ENCODE measurements at regions not wholly inside any gene's neighbourhood (a gene's known extent, or its start where the extent isn't known, plus 50 kb on each side); places are given as distances from the start of the nearest gene placed in this dataset.

DNA sequence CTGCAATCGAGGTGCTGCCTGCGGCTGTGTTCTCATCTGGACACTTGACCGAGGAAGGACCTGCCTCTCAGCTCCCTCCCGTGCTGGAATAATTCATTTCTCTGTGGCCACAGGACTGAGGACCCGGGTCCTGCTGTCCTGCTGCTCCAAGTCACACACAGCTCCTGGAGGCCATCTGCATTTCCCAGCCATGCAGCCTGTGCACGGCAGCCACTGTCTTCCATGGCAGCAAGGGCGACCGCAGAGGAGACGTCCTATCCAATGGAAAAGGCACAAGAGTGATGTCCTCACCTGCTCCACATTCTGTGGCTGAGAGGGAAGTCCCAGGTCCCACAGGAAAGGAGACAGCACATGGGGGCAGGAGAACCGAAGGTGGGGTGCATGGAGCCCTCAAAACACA is 495.8 kb downstream of the BRD1 start:
- no peak for DNase-seq
- no peaks in the 10 kb centered on the region for H4K20me1 ChIP-seq (ENCODE audit: insufficient read depth, low read length)
- no peaks in the 10 kb centered on the region for H3F3A ChIP-seq (ENCODE audit: insufficient read depth, low read length)
- no peak overlapping the region for H2AFZ ChIP-seq (ENCODE audit: low read length)
- no peak overlapping the region for H3K4me2 ChIP-seq (ENCODE audit: low read depth, low read length)
- H3K9me2 ChIP-seq (replicated peaks; ENCODE audit: insufficient read depth, low read length): no peaks in the 10 kb centered on the region
- H3K36me3 ChIP-seq (replicated peaks; ENCODE audit: insufficient read depth, low read length): no peaks in the 10 kb centered on the region
- H3K79me2 ChIP-seq (ENCODE audit: low read length): no peaks in the 10 kb centered on the region
- H3K9me3 ChIP-seq (replicated peaks; ENCODE audit: insufficient read depth, low read length): no peaks in the 10 kb centered on the region; the same call in 1 of the 2 replicates
- peaks cover 35% of the 10 kb centered on the region for H3K27me3 ChIP-seq (replicated peaks; ENCODE audit: insufficient read depth, low read length)
- H3K4me3 ChIP-seq (ENCODE audit: low read length): no peak overlapping the region
- no peak overlapping the region for H3K9ac ChIP-seq (ENCODE audit: low read length)
- no peaks in the 10 kb centered on the region for H3K4me1 ChIP-seq (ENCODE audit: low read length)
- TF ChIP-seq EZH2phosphoT487 (IDR thresholded peaks at IDR 0.05; ENCODE audit: low read length): no peak
- no peak for TF ChIP-seq EZH2 (optimal IDR thresholded peaks at IDR 0.05; ENCODE audit: low read depth, low read length)
- TF ChIP-seq, protein P1, sequence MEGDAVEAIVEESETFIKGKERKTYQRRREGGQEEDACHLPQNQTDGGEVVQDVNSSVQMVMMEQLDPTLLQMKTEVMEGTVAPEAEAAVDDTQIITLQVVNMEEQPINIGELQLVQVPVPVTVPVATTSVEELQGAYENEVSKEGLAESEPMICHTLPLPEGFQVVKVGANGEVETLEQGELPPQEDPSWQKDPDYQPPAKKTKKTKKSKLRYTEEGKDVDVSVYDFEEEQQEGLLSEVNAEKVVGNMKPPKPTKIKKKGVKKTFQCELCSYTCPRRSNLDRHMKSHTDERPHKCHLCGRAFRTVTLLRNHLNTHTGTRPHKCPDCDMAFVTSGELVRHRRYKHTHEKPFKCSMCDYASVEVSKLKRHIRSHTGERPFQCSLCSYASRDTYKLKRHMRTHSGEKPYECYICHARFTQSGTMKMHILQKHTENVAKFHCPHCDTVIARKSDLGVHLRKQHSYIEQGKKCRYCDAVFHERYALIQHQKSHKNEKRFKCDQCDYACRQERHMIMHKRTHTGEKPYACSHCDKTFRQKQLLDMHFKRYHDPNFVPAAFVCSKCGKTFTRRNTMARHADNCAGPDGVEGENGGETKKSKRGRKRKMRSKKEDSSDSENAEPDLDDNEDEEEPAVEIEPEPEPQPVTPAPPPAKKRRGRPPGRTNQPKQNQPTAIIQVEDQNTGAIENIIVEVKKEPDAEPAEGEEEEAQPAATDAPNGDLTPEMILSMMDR (IDR thresholded peaks at IDR 0.05; ENCODE audit: low read length): no peak
- H3K27ac ChIP-seq (ENCODE audit: low read length): no peak overlapping the region

DNA sequence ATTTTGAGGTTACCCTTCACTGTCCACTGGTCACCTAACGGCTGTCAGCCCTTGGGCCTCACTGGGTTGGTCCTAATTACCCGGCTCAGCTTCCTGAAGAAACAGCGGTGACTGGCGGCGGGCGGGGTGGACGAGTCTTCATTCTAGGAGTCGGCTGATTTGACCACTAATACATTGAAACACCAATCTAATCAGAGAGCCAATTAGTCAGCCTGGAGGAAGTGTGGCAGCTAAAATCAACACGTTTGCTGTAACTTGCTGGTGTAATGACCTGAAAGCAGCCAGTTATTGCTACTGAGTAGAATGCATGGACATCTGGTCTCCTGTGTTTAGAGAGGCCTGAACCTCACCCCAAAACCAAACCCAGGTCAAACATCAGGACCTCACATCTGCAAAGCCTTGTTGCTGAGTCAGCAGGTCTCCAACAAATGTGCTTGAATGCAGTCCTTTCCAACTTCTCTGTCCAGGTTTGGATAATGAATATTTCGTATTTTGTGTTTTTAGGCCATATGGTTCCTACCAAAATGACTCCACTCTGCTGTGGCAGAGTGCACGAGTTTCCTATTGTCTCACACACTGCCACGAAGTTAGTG is 496.4 kb downstream of the BRD1 start:
- Histone ChIP-seq H3K9me2 (replicated peaks; ENCODE audit: insufficient read depth, low read length) (no peaks in the 10 kb centered on the region), H3K4me2 (ENCODE audit: low read depth, low read length) (no peak overlapping the region)
- TF ChIP-seq EZH2 (optimal IDR thresholded peaks at IDR 0.05; ENCODE audit: low read depth, low read length): no peak
- TF ChIP-seq, protein P1 (IDR thresholded peaks at IDR 0.05; ENCODE audit: low read length): no peak
- no peak for TF ChIP-seq EZH2phosphoT487 (IDR thresholded peaks at IDR 0.05; ENCODE audit: low read length)

DNA sequence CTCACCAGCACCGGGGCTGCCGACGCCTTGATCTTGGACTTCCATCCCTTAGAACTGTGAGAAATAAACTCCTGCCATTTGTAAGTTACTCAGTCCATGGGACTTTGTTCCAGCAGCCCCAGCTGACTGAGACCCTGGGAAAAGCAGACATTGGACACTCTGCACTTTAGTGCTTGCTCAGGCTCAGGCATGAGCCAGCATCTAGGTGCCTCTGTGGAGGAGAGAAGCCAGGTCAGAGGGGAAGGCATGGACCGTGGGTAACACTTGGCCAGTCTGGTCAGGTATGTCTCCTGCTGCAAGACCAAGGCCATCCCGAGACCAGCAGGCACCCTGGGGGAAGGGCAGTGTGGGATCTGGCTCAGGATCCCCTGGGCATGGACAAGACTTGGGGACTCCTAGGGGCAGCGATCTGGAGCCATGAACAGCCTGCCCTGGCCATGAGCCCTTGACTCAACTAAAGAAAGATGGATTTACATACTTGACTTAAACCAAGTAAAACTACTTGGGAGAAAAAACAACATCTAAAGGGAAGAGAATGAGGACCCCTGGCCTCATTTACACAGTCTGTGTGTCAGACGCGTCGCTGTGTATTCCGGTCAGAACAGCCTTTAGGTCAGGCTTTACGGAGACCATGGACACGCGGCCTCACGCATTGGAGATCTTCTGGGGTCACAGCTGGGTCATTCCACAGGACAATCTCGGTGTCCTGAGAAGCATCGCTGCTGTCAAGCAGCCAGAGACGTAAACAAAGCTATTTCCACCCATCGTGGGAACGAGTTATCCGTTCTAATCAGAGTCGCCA is 497.1 kb downstream of the BRD1 start:
- peaks cover 44% of the 10 kb centered on the region for H3K27me3 ChIP-seq (replicated peaks; ENCODE audit: insufficient read depth, low read length)
- H3K4me2 ChIP-seq (ENCODE audit: low read depth, low read length): no peak overlapping the region
- no peak overlapping the region for H3K4me3 ChIP-seq (ENCODE audit: low read length)
- H4K20me1 ChIP-seq (ENCODE audit: insufficient read depth, low read length): no peaks in the 10 kb centered on the region
- H3K79me2 ChIP-seq (ENCODE audit: low read length): no peaks in the 10 kb centered on the region
- no peaks in the 10 kb centered on the region for H3K36me3 ChIP-seq (replicated peaks; ENCODE audit: insufficient read depth, low read length)
- DNase-seq: no peak
- no peak overlapping the region for H3K9ac ChIP-seq (ENCODE audit: low read length)
- no peaks in the 10 kb centered on the region for H3K4me1 ChIP-seq (ENCODE audit: low read length)
- H3K9me3 ChIP-seq (replicated peaks; ENCODE audit: insufficient read depth, low read length): no peaks in the 10 kb centered on the region; the same call in 1 of the 2 replicates
- no peak overlapping the region for H3K27ac ChIP-seq (ENCODE audit: low read length)
- H3F3A ChIP-seq (ENCODE audit: insufficient read depth, low read length): no peaks in the 10 kb centered on the region
- TF ChIP-seq, protein P1 (IDR thresholded peaks at IDR 0.05; ENCODE audit: low read length): no peak
- TF ChIP-seq EZH2phosphoT487 (IDR thresholded peaks at IDR 0.05; ENCODE audit: low read length) (no peak), EZH2 (optimal IDR thresholded peaks at IDR 0.05; ENCODE audit: low read depth, low read length) (no peak)
- H2AFZ ChIP-seq (ENCODE audit: low read length): no peak overlapping the region
- H3K9me2 ChIP-seq (replicated peaks; ENCODE audit: insufficient read depth, low read length): no peaks in the 10 kb centered on the region

More for the DNA sequence above, 496.4 kb downstream of the BRD1 start:
- no peaks in the 10 kb centered on the region; the same call in 1 of the 2 replicates for H3K9me3 ChIP-seq (replicated peaks; ENCODE audit: insufficient read depth, low read length)
- H3K4me1 ChIP-seq (ENCODE audit: low read length): no peaks in the 10 kb centered on the region
- no peaks in the 10 kb centered on the region for H4K20me1 ChIP-seq (ENCODE audit: insufficient read depth, low read length)
- no peak for DNase-seq
- H3K79me2 ChIP-seq (ENCODE audit: low read length): no peaks in the 10 kb centered on the region
- H3K27ac ChIP-seq (ENCODE audit: low read length): no peak overlapping the region
- H3K9ac ChIP-seq (ENCODE audit: low read length): no peak overlapping the region
- peaks cover 41% of the 10 kb centered on the region for H3K27me3 ChIP-seq (replicated peaks; ENCODE audit: insufficient read depth, low read length)
- no peak overlapping the region for H3K4me3 ChIP-seq (ENCODE audit: low read length)
- H3K36me3 ChIP-seq (replicated peaks; ENCODE audit: insufficient read depth, low read length): no peaks in the 10 kb centered on the region
- H3F3A ChIP-seq (ENCODE audit: insufficient read depth, low read length): no peaks in the 10 kb centered on the region
- H2AFZ ChIP-seq (ENCODE audit: low read length): no peak overlapping the region

All from MM.1S (cell line).